Stimulated activated CD8-positive, alpha-beta memory T cell treated with anti-CD3 and anti-CD28 coated beads, Interleukin-7, amount 100 ng/mL, for 48 hours (primary cell): ENCODE measurements at regions not wholly inside any gene's neighbourhood (a gene's known extent, or its start where the extent isn't known, plus 50 kb on each side); places are given as distances from the start of the nearest gene placed in this dataset.

Experiments
- DNase-seq, 2 donors: peaks; one replicate each; pipeline ENCODE4 v3.0.0-alpha.2; 2020; ENCODE audit warnings: low read depth in 1 of 2; ENCODE audit errors: extremely low read depth in 1 of 2

GRCh38 chr3:72109327-72110259 is 324.6 kb upstream of the PROK2 start:
- DNase-seq, result no peak

GRCh38 chr3:72105306-72105705 is 320.4 kb upstream of the PROK2 start:
- DNase-seq, result no peak

DNA sequence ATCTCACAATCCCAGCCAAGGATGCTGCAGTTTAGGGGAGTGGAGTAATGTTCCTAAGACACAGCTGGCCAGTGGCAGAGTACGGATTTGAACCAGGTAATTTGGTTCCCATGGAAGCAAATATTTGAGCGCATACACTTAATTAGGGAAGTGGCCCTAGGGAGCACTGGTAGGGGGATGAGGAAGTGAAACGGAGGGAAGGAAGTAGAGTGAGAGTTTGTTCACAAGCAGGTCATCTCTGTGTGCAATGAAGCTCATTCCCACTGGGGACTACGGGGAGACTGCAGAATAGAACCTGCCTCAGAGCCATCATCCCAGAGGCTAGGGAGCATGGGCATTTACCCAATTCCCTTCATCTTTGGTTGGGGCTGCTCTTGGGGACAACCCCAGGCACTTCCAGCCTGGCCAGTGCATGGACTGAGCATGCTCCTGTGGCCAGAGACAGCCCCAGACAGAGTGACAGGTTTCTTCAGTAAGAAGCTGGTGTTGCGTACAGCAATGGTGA is 317.2 kb upstream of the PROK2 start:
- no peak for DNase-seq

GRCh38 chr3:72101494-72101893 is 316.5 kb upstream of the PROK2 start:
- no peak for DNase-seq

DNA sequence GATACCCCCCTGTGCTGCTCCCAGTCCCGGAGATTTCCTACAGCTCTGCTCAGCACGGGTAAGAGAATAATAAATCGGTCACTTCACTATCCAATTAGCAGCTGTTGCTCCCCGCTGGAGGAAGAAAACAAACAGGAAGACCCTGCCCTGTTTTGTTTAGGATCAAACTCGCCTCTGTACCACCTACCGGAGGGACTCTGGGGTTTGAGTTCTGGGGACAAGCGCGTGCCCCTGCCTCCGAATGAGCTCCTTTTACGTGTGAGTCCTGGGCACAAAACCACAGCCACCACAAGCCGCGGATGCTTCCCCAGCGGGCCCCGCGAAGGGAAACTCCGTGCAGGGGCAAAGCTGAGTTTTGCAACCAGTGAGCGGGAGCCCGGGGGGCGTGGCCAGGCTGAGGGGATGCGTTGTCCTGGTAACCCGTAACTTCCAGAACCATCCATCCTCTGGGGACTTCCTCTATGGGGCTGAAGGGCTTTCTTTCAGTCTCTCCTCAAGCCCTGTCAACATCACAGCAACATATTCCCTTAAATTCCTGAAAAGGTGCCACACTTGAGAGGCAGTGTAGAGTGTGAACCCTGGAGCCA is 315.7 kb upstream of the PROK2 start:
- DNase-seq, result peak; percentile 80 to 89

GRCh38 chr3:72100080-72100511 is 315.1 kb upstream of the PROK2 start:
- no peak for DNase-seq

DNA sequence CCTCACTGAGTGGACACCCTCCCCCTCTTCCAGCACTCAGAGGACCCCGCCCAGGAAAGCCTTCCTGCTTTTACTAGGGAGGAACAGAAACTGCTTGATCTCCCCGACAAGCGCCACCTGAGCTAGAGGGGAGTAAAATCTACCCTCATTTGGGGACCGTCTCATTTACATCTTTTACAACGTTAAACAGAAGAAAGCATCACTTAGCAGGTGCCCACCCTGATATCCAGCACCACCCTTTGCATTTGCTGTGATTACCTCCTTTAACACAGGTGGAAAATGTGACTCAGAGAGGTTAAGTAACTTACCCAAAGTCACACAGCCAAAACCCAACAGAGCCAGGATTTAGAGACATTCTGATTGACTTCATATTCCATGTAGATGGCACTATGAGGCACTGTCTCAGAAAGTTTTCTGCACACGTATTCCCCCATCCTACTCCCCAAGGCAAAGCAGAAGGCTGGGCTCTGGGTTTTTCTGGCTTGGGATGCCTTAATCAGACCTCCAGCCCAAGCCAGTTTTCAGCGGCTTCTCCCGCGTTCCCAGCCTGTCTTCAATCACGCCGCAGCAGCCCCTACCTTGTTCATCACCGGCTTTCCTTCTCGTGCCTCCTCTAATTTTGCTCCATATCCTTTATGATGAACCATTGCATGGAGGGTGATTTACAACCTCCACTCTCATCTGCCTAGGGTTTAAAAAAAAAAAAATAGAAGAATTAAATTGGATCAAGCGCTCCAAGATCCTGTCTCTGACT is 314.6 kb upstream of the PROK2 start:
- DNase-seq, result no peak

DNA sequence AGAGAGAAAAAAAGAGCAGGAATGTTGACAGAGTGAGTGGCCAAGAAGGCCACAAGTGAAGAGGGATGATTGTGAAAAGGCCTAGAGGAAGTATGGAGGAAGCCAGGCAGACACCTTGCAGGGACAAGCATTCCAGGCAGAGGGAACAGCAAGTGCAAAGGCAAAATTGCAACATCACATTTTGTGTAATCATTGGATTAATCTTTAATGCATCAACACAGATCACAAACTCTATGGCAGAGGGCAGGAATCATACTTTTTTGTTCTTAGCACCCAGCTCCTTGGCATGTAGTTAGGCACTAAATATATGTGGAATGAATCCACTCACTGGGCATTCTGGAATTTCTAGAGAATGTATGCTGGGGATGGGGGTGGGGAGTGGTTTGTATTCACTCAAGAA is 312.1 kb upstream of the PROK2 start:
- no peak for DNase-seq

GRCh38 chr3:72095521-72095920 is 310.6 kb upstream of the PROK2 start:
- no peak for DNase-seq

- no peak for DNase-seq
Measured at GRCh38 chr3:72093992-72094334, 309.0 kb upstream of the PROK2 start.

- no peak for DNase-seq
Measured at GRCh38 chr3:72093270-72093991, 308.5 kb upstream of the PROK2 start.

- no peak for DNase-seq
Measured at GRCh38 chr3:72092778-72093177, 307.8 kb upstream of the PROK2 start.

GRCh38 chr3:72088486-72089025 is 303.6 kb upstream of the PROK2 start:
- no peak for DNase-seq

GRCh38 chr3:72087420-72087819 is 302.5 kb upstream of the PROK2 start:
- DNase-seq, result no peak

DNA sequence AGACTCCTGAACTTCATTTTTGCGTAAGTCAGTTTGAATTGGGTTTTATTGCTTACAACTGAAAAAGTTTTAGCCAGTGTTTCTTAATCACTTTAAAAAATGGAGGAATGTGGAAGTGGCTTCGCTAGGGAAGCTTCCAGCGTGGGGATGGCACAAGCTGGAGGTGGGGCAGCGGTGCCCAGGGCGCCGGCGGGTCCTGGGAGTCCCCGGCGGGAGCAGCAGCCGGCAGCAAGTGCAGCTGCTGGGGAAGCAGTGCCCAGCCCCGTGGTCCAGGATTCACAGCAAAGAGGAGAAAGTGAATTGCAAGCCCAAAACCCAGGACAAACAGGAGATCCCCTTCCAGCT is 301.8 kb upstream of the PROK2 start:
- no peak for DNase-seq

GRCh38 chr3:72086042-72086742 is 301.2 kb upstream of the PROK2 start:
- no peak for DNase-seq

GRCh38 chr3:72085036-72085435 is 300.1 kb upstream of the PROK2 start:
- DNase-seq, result no peak

DNA sequence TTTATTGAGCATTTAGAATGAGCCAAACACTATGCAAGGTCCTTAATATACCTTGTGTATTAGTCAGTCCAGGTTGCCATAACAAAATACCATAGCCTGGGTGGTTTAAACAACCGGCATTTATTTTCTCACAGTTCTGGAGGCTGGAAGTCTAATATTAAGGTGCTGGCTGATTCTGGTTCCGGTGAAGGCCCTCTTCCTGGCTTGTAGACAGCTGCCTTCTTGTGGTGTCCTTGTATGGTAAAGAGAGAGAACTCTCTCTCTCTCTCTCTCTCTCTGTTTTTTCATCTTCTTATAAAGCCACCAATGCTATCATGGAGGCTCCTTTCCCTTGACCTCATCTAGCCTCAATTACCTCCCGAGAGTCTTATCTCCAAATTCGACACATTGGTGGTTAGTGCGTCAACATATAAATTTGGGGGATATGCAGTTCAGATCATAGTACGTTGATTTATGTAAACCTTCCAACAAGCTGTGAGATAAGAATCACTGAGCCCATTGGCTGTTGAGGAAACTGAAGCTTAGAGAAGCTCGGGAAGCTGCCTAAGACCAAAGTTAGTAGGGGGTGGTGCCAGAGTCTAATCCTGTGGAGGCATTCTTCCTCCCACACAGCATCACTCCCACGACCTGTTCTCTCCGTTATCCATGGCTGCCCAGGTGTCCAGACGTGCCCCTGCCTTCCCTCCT is 298.0 kb upstream of the PROK2 start:
- no peak for DNase-seq

DNA sequence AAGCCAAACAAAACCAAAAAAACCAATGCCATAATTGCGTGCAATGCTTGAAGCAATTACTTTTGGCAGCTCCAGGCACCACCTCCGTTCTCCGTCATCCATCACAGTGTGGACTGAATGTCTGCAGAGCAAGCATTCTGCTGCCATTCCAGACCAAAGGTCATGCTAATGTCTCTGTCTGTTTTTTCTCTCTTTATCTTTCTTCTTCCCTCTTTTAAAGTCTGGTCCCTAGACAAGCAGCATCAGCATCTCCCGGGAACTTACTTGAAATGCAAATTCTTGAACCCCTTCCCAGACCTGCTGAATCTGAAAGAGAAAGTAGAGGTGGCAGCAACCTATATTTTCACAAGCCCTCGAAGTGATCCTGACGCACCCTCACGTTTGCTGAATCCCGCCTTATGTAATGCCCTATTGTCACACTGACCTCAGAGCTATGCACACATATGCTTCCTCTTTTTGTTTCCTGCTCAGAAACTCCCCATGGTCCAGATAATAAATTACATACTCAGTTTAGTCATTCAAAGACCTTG is 297.3 kb upstream of the PROK2 start:
- no peak for DNase-seq
